Heart left ventricle (tissue), 13 donors: ENCODE measurements at regions not wholly inside any gene's neighbourhood (a gene's known extent, or its start where the extent isn't known, plus 50 kb on each side); places are given as distances from the start of the nearest gene placed in this dataset.

Experiments
- POLR2A ChIP-seq, 2 donors: fragments of 450-650 bp; IDR thresholded peaks; one replicate each; pipeline ENCODE4 v1.6.1; 2017; ENCODE audit warnings: antibody characterized with exemption in 2 of 2, mild to moderate bottlenecking in 2 of 2, moderate library complexity in 2 of 2
- TF ChIP-seq, protein P1 (sequence below), 12 donors: fragments of 200-600 bp; sonication (generic) in 4 of 12; IDR thresholded peaks; one replicate each; pipeline versions ENCODE4 v1.5.0 to v1.8.0; 2018 to 2022; ENCODE audit warnings: antibody characterized with exemption in 12 of 12, mild to moderate bottlenecking in 5 of 12
- donor health status: ischemic (EF 13 %, LVEDD 7.1; RV severe dilation, severe dysfunction).
- donor health status: DM: no; HTN: yes; CAD: no.
- donor health status: DM: no; HTN: no; CAD: no.
- donor health status: ischemic (EF 25% LVEDD 6.9; RV normal size, moderate dysfunction).
- donor health status: ischemic (EF 25% LVEDD 5.7; RV mildly dilated, moderate dysfunction).
- donor health status: ischemic (EF 35%, LVEDD 5.7; RV mildly dilated, moderate dysfunction).
- donor health status: nonischemic (EF 11% LVEDD 7.7; RV severe dilation, severe dysfunction).
- donor health status: DM: yes; HTN: yes; CAD: no.
- donor health status: PGD.
- donor health status: ischemic (EF 29% LVEDD 5.4; RV normal size, mild dysfunction).
- donor health status: nonischemic (EF 23%, LVEDD 6.1; RV moderate dilation, normal function).

DNA sequence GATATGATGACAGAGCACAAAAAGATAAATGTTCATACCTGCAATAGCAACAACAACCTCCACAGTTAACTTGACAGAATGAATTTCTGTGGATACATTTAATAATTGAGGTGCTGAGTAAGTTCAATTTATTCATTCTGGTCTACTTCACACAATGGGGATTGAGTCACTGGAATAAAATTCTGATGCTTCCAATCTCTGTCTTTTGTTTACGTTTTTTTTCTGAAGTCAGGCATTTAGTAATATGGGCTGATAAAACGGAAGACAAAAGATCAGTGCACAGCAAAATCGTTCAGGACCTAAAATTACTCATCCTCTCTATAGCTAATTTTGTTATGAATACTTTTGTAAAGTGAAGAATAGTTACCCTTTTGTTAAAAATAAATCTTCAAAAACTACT is 565.9 kb upstream of the CCDC54 start:
- TF ChIP-seq, protein P1, sequence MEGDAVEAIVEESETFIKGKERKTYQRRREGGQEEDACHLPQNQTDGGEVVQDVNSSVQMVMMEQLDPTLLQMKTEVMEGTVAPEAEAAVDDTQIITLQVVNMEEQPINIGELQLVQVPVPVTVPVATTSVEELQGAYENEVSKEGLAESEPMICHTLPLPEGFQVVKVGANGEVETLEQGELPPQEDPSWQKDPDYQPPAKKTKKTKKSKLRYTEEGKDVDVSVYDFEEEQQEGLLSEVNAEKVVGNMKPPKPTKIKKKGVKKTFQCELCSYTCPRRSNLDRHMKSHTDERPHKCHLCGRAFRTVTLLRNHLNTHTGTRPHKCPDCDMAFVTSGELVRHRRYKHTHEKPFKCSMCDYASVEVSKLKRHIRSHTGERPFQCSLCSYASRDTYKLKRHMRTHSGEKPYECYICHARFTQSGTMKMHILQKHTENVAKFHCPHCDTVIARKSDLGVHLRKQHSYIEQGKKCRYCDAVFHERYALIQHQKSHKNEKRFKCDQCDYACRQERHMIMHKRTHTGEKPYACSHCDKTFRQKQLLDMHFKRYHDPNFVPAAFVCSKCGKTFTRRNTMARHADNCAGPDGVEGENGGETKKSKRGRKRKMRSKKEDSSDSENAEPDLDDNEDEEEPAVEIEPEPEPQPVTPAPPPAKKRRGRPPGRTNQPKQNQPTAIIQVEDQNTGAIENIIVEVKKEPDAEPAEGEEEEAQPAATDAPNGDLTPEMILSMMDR (IDR thresholded peaks at IDR 0.05) = no peak
- TF ChIP-seq POLR2A (IDR thresholded peaks at IDR 0.05) = no peak
